GM21367 (cell line): ENCODE measurements at regions not wholly inside any gene's neighbourhood (a gene's known extent, or its start where the extent isn't known, plus 50 kb on each side); places are given as distances from the start of the nearest gene placed in this dataset.
"Not testable (repeated sequence)": the region's sequence is repeated elsewhere in the genome, so short reads cannot be mapped to it uniquely, and the experiment has no call there.

Experiments used
- ATAC-seq: cut with Tn5 transposase; IDR thresholded peaks from one replicate; pipeline ENCODE4 v1.9.1; 2021; ENCODE audit not compliant: unreplicated experiment

- not testable (repeated sequence) for ATAC-seq
These were observed 757.3 kb downstream of the SLC6A15 start for GRCh38 chr12:84154991-84155930.

GRCh38 chr12:84154439-84154990, 758.1 kb downstream of the SLC6A15 start:
- not testable (repeated sequence) for ATAC-seq

GRCh38 chr12:84150201-84150600, 762.4 kb downstream of the SLC6A15 start:
- no peak for ATAC-seq

GRCh38 chr12:84148335-84148734, 764.3 kb downstream of the SLC6A15 start:
- no peak for ATAC-seq

GRCh38 chr12:84136862-84137367, 775.7 kb downstream of the SLC6A15 start:
- no peak for ATAC-seq

- ATAC-seq = no peak
These were observed 776.9 kb downstream of the SLC6A15 start for GRCh38 chr12:84135586-84136279.

- no peak for ATAC-seq
These were observed 777.7 kb downstream of the SLC6A15 start for GRCh38 chr12:84134797-84135366.

GRCh38 chr12:84131076-84131475, 781.5 kb downstream of the SLC6A15 start:
- ATAC-seq = no peak

- ATAC-seq = no peak
These were observed 784.2 kb downstream of the SLC6A15 start for GRCh38 chr12:84128117-84128991.

GRCh38 chr12:84124211-84124610, 788.4 kb downstream of the SLC6A15 start:
- no peak for ATAC-seq

- ATAC-seq = no peak
These were observed 795.4 kb downstream of the SLC6A15 start for GRCh38 chr12:84117190-84117589.

- ATAC-seq = no peak
These were observed 798.9 kb downstream of the SLC6A15 start for GRCh38 chr12:84113666-84114065.

- ATAC-seq = not testable (repeated sequence)
These were observed 808.7 kb downstream of the SLC6A15 start for GRCh38 chr12:84103886-84104285.

- not testable (repeated sequence) for ATAC-seq
These were observed 810.6 kb downstream of the SLC6A15 start for GRCh38 chr12:84101963-84102362.

- not testable (repeated sequence) for ATAC-seq
These were observed 813.0 kb downstream of the SLC6A15 start for GRCh38 chr12:84099591-84099990.

- ATAC-seq = no peak
These were observed 820.9 kb downstream of the SLC6A15 start for GRCh38 chr12:84091651-84092050.

- ATAC-seq = no peak
These were observed 823.2 kb downstream of the SLC6A15 start for GRCh38 chr12:84089356-84089755.

GRCh38 chr12:84085046-84085445, 827.6 kb downstream of the SLC6A15 start:
- no peak for ATAC-seq

GRCh38 chr12:84079626-84080025, 833.0 kb downstream of the SLC6A15 start:
- no peak for ATAC-seq

GRCh38 chr12:84077679-84078078, 834.9 kb downstream of the SLC6A15 start:
- no peak for ATAC-seq
